GM13976 (cell line): ENCODE measurements at regions not wholly inside any gene's neighbourhood (a gene's known extent, or its start where the extent isn't known, plus 50 kb on each side); places are given as distances from the start of the nearest gene placed in this dataset.

ENCODE experiments used
- DNase-seq: peaks from one replicate; pipeline ENCODE4 v3.0.0; 2012; ENCODE audit warnings: low spot score
- CTCF ChIP-seq: IDR thresholded peaks from 2 replicates; pipeline ENCODE4 v1.5.1; 2012; ENCODE audit warnings: borderline replicate concordance, mild to moderate bottlenecking; ENCODE audit not compliant: insufficient read depth; ENCODE audit errors: extremely low read depth, missing control alignments, control extremely low read depth
- in situ Hi-C: fragments of 300-500 bp; cut with MboI; formaldehyde crosslinking; loops from one replicate; pipeline ENCODE4 v1.12.0; 2022; ENCODE audit warnings: low sequenced_read_pairs, mixed read lengths, inconsistent platforms; ENCODE audit not compliant: unreplicated experiment

- no peak for TF ChIP-seq CTCF
- DNase-seq = no peak
- in situ Hi-C loops = no loop called here
Observed at GRCh38 chr21:16866851-16867250, 646.0 kb upstream of the CXADR start.

GRCh38 chr21:16870103-16870502, 642.7 kb upstream of the CXADR start:
- no peak for TF ChIP-seq CTCF
- DNase-seq = no peak
- in situ Hi-C loops = no loop called here

GRCh38 chr21:16872616-16873015, 640.2 kb upstream of the CXADR start:
- TF ChIP-seq CTCF = no peak
- DNase-seq = no peak
- in situ Hi-C loops = no loop called here

- no peak for DNase-seq
- TF ChIP-seq CTCF = no peak
- in situ Hi-C loops = no loop called here
Observed at GRCh38 chr21:16873176-16873575, 639.7 kb upstream of the CXADR start.

GRCh38 chr21:16873596-16873995, 639.2 kb upstream of the CXADR start:
- TF ChIP-seq CTCF = no peak
- DNase-seq = no peak
- in situ Hi-C loops = no loop called here

DNA sequence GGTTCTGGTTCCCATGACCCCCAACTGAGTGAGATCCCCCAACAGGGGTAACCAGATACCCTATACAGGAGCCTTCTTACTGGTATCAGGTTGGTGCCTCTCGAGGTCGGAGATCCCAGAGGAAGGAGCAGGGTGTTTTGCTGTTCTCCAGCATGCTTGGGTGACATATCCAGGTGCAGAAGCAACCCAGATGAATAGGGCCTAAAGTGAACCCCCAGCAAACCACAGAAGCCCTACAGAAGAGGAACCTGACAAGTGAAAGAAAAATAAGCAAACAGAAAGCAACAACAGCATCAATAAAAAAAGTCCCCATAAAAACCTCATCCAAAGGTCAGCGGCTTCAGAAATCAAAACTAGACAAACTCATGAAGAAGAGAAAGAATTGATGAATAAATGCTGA, 633.4 kb upstream of the CXADR start:
- in situ Hi-C loops = no loop called here
- no peak for TF ChIP-seq CTCF
- no peak for DNase-seq

GRCh38 chr21:16891821-16892220, 621.0 kb upstream of the CXADR start:
- DNase-seq = no peak
- in situ Hi-C loops = no loop called here

More at GRCh38 chr21:16891821-16892220, 621.0 kb upstream of the CXADR start:
- TF ChIP-seq CTCF = no peak
